Neural crest cell (in vitro differentiated cells): ENCODE measurements at regions not wholly inside any gene's neighbourhood (a gene's known extent, or its start where the extent isn't known, plus 50 kb on each side); places are given as distances from the start of the nearest gene placed in this dataset.
A peak's percentile ranks its signal among the peaks of the same experiment; 100 is the strongest.

Experiments used
- DNase-seq: peaks from one replicate; pipeline ENCODE4 v3.0.0; 2021; ENCODE audit warnings: low read depth, mixed read lengths, low spot score
- H3K27ac Mint-ChIP-seq: one replicate; pipeline ENCODE4 v1.8.0; 2021; ENCODE audit warnings: mild to moderate bottlenecking, mixed read lengths; ENCODE audit not compliant: unreplicated experiment
- H3K27me3 Mint-ChIP-seq: 2 replicates; pipeline ENCODE4 v1.8.0; 2021; ENCODE audit warnings: low read depth, mild to moderate bottlenecking, mixed read lengths
- H3K36me3 Mint-ChIP-seq: 2 replicates; pipeline ENCODE4 v1.8.0; 2021; ENCODE audit warnings: low read depth, mild to moderate bottlenecking, mixed read lengths
- H3K4me1 Mint-ChIP-seq: 2 replicates; pipeline ENCODE4 v1.8.0; 2021; ENCODE audit warnings: mixed read lengths
- H3K4me3 Mint-ChIP-seq: one replicate; pipeline ENCODE4 v1.8.0; 2021; ENCODE audit warnings: mild to moderate bottlenecking, mixed read lengths
- H3K9me3 Mint-ChIP-seq: 2 replicates; pipeline ENCODE4 v1.8.0; 2021; ENCODE audit warnings: mixed read lengths
- TF ChIP-seq, protein P1 (sequence below): fragments of 200-600 bp; sonication (generic); conservative IDR thresholded peaks from 2 replicates; pipeline ENCODE4 v1.5.0; 2021; ENCODE audit warnings: antibody characterized with exemption, mild to moderate bottlenecking

- Mint-ChIP-seq H3K27me3 (no peaks in the 10 kb centered on the region), H3K9me3 (no peaks in the 10 kb centered on the region), H3K36me3 (no peaks in the 10 kb centered on the region), H3K4me3 (no peak overlapping the region), H3K4me1 (peaks cover 49% of the 10 kb centered on the region), H3K27ac (no peak overlapping the region)
- TF ChIP-seq, protein P1, sequence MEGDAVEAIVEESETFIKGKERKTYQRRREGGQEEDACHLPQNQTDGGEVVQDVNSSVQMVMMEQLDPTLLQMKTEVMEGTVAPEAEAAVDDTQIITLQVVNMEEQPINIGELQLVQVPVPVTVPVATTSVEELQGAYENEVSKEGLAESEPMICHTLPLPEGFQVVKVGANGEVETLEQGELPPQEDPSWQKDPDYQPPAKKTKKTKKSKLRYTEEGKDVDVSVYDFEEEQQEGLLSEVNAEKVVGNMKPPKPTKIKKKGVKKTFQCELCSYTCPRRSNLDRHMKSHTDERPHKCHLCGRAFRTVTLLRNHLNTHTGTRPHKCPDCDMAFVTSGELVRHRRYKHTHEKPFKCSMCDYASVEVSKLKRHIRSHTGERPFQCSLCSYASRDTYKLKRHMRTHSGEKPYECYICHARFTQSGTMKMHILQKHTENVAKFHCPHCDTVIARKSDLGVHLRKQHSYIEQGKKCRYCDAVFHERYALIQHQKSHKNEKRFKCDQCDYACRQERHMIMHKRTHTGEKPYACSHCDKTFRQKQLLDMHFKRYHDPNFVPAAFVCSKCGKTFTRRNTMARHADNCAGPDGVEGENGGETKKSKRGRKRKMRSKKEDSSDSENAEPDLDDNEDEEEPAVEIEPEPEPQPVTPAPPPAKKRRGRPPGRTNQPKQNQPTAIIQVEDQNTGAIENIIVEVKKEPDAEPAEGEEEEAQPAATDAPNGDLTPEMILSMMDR: no peak
- DNase-seq: no peak
Measured at GRCh38 chr4:181687116-181687515, 556.1 kb upstream of the TENM3 start.

- no peaks in the 10 kb centered on the region for H3K36me3 Mint-ChIP-seq
- H3K4me3 Mint-ChIP-seq: peak overlapping the region; percentile 2
- peak overlapping the region; percentile 39 for H3K27ac Mint-ChIP-seq
- TF ChIP-seq, protein P1: no peak
- H3K27me3 Mint-ChIP-seq: no peaks in the 10 kb centered on the region
- DNase-seq: no peak
- H3K4me1 Mint-ChIP-seq: peaks cover 50% of the 10 kb centered on the region
- H3K9me3 Mint-ChIP-seq: no peaks in the 10 kb centered on the region
Measured at GRCh38 chr4:181688432-181688831, 554.8 kb upstream of the TENM3 start.

DNA sequence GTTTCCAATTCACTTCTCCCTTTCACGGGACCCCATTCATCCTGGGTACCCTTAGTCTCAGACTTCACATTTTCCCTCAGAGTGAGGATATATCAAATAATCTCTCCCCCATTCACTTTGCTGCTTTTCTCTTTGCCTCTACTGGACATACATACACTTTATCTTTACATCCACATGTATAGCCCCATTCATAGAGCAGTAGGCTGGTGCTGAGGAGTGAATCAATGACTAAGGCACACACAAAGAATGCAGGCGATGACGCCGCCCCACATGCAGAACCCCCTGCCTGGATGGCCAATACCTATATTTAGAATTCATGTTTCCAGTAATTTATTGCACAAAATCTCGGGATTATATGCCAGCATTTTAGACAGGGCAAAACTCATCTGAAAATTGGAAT, 554.3 kb upstream of the TENM3 start:
- H3K27ac Mint-ChIP-seq: peak overlapping the region; percentile 4
- no peaks in the 10 kb centered on the region for H3K27me3 Mint-ChIP-seq
- H3K9me3 Mint-ChIP-seq: no peaks in the 10 kb centered on the region
- peaks cover 54% of the 10 kb centered on the region for H3K4me1 Mint-ChIP-seq
- H3K36me3 Mint-ChIP-seq: no peaks in the 10 kb centered on the region
- TF ChIP-seq, protein P1: no peak
- peak overlapping the region; percentile 2 for H3K4me3 Mint-ChIP-seq
- no peak for DNase-seq

DNA sequence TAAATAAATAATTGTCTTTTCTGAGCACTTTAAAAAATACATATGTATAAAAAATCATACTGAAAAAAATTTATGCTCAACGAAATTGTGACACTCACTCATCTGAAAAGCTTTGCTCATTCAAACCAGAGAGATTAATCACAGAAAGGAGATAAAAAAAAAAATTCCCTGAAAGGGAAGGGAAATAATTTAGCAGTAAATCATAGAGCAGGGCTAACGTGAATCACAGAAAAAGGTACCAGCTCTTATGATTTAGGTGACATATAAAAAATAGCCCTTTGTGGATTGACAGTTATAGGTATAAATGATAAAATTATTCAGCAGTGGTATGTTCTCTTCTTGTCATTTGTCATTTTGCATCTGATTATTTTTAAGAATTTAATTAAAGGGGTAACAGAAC, 552.7 kb upstream of the TENM3 start:
- TF ChIP-seq, protein P1: no peak
- Mint-ChIP-seq H3K4me1 (peaks cover 66% of the 10 kb centered on the region), H3K36me3 (no peaks in the 10 kb centered on the region), H3K27me3 (no peaks in the 10 kb centered on the region), H3K27ac (no peak overlapping the region), H3K4me3 (no peak overlapping the region), H3K9me3 (no peaks in the 10 kb centered on the region)
- DNase-seq: no peak

GRCh38 chr4:181692965-181693364, 550.2 kb upstream of the TENM3 start:
- H3K27me3 Mint-ChIP-seq: no peaks in the 10 kb centered on the region
- H3K4me3 Mint-ChIP-seq: no peak overlapping the region
- TF ChIP-seq, protein P1: no peak
- no peak overlapping the region for H3K27ac Mint-ChIP-seq
- no peak for DNase-seq
- H3K4me1 Mint-ChIP-seq: peaks cover 47% of the 10 kb centered on the region
- H3K9me3 Mint-ChIP-seq: peaks cover 2% of the 10 kb centered on the region
- H3K36me3 Mint-ChIP-seq: no peaks in the 10 kb centered on the region

DNA sequence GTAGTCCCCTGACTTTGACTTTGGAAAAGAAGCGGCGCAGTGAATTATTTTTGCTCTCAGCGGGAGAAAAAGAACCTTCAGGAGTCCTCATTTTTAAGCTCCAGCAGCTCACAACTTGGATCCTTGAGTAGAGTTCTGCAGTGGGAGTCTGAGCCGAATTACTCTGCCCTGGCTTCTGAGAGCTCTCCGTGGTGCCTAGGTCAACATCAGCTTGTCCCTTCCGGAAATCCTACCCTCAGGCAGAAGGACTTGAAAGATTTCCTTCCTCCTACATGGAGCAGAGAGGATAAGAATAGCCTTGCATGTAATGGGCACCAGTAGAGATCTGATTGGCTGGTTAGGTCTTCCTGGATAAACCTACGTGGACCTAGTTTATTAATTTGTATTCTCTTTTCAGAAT, 549.7 kb upstream of the TENM3 start:
- Mint-ChIP-seq H3K27me3 (no peaks in the 10 kb centered on the region), H3K4me1 (peaks cover 42% of the 10 kb centered on the region), H3K27ac (no peak overlapping the region)

More for the DNA sequence above, 549.7 kb upstream of the TENM3 start:
- no peak for DNase-seq
- H3K9me3 Mint-ChIP-seq: peaks cover 2% of the 10 kb centered on the region
- TF ChIP-seq, protein P1: no peak
- H3K4me3 Mint-ChIP-seq: no peak overlapping the region
- no peaks in the 10 kb centered on the region for H3K36me3 Mint-ChIP-seq
